ENCODE measurements at regions not wholly inside any gene's neighbourhood (a gene's known extent, or its start where the extent isn't known, plus 50 kb on each side); places are given as distances from the start of the nearest gene placed in this dataset.

- DNase-seq (no peak), ATAC-seq (ENCODE audit: poor library complexity) (no peak)
- intact Hi-C loops (cut with DNase I): no loop called here
These were observed 88.7 kb downstream of the UGCG start for GRCh38 chr9:111985315-111985714.

GRCh38 chr9:111986035-111986556, 89.5 kb downstream of the UGCG start:
- intact Hi-C loops (cut with DNase I): no loop called here
- DNase-seq (no peak), ATAC-seq (ENCODE audit: poor library complexity) (peak; percentile 20)
